HG02938 (cell line): ENCODE measurements at regions not wholly inside any gene's neighbourhood (a gene's known extent, or its start where the extent isn't known, plus 50 kb on each side); places are given as distances from the start of the nearest gene placed in this dataset.

Experiments
- ATAC-seq: cut with Tn5 transposase; IDR thresholded peaks from one replicate; pipeline ENCODE4 v1.9.1; 2021; ENCODE audit warnings: mild to moderate bottlenecking, moderate library complexity; ENCODE audit not compliant: unreplicated experiment

DNA sequence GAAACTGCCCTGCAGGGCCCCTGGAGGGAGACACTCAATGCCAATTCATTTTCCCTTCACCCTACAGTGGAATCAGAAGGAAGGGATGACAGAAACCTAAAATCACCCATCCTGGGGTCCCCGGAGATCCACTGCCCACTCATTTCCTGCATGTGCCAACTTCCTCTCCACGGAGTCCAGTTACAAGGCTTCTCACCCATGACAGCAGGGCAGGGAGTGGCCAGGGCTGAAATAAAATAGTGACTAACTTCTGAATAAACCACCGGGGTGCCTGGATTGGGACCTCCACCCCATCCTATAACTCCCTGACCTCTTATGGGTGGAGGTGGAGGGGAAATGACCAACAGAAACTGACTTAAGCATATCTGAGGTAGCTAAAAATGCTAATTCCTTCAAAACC, 362.3 kb downstream of the MAFB start:
- no peak for ATAC-seq

DNA sequence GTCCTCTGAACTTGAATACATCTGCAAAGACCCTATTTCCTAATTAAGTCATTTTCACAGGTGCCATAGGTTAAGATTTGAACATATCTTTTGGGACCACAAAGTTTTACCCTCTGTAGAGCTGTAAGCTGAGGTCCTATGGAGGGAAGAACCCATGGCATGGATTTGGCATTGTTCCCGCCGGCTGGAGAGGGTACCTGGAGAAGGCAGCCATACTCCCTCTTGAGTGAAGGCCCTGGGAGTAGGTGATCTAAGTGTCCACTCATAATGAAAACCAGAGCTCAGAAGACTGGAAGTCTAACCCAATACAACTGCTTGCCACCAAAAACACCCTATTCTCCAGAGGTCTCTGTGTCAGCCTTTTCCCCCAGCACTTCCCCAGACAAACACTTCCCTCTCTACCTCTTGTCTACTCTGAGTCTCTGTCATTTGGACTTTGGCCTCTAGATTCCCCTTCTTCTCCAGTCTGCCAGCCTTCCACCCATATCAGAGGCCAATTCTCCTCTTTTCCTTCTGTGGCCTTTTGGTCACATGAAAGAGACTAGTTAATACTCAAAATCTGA, 363.9 kb downstream of the MAFB start:
- ATAC-seq = no peak

DNA sequence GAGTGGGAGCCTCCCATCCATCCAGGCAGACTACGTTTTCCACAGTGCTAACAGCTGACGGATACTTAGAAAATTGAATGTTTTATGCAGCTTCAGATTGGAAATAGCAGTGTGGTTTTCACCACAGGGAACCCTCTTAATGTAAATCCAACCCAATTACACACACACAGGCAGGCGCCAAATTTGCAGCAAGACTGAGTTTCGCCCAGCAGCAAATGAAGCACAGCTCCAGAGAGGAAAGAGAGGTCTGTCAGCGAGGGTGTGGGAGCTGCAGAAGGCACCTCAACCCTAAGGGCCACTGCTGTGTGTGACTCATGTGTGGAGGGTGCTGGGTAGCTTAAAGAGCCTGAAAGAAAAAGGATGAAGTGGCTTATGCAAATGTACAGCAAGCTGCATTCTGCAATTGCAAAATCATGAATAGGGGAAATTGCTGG, 365.7 kb downstream of the MAFB start:
- no peak for ATAC-seq

DNA sequence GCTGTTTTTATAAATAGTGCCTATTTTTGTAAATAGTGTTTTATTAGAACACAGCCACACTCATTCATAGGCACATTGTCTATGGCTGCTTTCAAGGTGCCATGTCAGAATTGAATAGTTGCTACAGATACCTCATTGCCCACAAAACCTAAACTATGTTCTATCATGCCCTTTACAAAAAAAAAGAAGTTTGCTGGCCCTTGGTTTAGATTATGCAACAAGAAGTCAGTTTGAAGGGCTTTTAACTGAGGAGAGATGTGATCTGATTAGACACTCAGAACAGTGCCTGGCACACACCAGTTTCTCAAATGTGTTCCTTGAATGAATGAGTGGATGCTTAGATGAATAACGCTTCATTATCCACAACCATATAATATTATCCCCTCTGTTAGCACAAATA, 366.1 kb downstream of the MAFB start:
- no peak for ATAC-seq

DNA sequence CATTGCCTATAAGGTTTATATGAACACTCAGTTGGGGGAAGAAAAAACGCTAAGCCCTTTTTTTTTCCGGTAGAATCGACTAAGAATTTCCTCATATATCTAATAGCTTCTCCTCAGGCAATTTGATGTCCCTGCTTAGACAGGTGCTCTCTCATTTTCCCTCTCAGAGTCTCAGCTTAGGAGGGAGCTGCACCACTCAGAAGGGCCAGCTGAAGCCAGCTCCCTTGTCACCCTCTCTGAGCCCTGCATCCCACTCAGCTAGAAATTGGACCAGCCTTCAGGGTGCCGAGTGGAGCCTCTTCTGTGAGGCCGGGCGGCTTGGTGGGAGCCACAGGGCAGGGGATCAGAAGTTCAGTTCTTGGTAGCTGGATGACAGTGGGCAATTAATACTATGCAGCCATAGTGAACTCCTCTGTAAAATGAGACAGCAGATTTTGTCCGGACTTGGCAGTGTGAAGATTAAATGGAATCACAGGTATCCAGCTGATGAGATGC, 368.5 kb downstream of the MAFB start:
- no peak for ATAC-seq

DNA sequence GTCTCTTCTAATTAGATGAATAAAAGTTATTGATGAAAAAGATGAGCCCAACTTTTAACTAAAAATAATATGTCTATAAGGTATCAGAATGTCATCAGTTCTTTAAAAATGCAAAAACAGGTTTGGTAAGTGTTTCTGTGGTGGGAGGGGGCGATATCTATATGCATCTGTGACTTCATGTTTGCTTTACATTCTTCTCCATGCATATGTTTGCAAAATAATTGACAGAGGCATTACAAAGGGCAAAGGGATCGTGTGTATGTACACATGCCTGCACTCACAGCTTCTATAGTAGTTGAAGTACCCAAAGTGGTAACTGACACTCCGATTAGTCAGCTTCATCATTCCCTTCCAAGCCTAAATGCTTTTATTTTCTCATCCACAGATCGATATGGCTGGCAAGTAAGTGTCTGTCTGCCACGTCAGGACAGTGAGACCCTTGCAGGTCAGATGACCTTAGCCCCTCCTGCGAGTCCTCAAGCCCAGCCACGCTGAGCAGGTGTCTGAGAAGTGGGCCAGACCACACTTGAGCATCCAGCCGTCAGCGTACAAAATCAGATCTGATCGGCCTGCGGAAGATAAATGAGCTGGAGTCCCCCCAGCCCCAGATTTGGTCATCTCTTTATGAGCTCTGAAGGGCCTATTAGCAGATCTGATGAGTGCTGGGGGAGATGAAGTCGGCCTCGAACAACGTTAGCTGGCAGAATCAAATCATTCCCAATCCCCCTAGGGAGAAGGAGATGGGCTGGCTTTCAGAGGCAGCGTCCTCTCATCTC, 369.1 kb downstream of the MAFB start:
- no peak for ATAC-seq

DNA sequence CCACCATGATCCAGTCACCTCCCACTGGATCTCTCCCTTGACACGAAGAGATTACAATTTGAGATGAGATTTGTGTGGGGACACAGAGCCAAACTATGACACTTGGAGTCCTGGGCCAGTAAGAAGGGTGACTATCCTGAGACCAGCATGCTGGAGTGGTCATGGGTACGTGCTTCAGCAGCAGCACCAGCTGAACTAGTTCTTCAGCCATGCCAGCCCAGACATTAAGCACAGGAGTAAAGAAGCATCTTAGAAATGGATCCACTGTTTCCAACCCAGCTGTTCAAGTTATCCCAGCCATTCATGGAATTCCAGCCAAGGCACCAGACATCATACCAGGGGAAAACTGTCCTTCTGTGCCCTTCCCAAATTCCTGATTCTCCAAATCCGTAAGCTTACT, 370.0 kb downstream of the MAFB start:
- no peak for ATAC-seq

DNA sequence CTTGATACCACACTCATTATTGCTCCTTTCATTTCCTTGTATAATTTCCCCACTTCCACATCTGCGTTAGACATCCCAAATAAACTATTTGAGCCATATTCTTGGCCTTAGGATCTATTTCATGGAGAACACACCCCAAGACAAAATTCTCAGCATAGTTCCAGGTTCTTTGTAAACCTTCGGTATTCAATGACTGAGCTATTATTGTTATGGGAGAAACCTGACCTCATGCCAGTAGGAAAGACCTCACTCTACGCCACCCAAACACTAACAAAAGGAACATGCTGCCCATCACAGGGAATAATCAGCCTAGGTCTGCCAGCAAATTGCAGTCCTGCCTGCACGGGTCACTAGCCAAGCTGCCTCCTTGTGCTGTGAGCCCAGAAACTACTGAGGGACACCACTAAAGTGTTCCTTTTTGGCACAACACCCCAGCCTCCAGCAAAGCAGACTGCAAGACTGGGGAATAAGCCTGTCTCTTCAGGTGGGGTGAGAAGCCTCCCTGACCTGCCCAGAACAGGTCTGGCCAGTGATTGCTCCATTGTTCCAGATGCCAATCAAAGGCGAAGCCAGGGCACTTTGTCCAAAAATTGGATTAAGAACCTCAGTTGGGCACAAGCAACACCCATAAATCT, 371.8 kb downstream of the MAFB start:
- no peak for ATAC-seq

DNA sequence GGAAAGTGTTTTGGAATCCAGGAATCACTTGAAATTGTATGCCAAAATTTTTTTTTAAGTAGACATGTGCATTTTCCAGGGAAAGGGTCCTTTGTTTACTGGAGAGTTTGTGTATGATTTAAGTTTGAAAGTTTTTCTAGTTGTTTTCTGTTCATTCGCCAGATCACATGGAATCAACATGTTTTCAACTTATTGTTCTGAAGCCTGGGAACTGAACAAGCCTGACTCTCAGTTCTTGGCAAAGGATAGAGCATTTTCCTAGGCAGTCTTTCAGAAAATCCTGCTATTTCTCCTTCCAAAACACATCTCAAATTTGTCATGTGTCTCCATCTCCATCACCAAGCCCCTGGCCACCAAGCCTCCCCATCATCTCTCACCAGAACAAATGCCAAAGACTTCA, 374.8 kb downstream of the MAFB start:
- ATAC-seq = no peak

DNA sequence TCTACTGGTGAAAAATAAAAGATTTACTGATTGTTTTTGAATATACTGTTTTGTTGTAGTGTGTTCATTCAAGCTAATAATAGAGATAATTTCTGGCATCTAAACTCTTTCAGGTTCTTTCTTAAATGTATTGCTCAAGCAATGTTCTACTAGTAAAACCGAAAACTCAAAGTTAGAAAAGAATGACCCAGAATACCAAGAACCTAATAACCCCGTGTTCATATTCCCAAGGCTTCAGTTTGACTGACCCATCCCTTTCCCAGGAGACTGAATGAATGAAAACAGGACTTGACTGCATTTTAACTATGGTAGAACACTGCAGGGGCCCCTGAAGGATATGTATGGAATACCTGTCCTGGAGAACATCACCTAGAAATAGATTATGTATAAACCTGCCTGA, 375.3 kb downstream of the MAFB start:
- ATAC-seq = no peak

DNA sequence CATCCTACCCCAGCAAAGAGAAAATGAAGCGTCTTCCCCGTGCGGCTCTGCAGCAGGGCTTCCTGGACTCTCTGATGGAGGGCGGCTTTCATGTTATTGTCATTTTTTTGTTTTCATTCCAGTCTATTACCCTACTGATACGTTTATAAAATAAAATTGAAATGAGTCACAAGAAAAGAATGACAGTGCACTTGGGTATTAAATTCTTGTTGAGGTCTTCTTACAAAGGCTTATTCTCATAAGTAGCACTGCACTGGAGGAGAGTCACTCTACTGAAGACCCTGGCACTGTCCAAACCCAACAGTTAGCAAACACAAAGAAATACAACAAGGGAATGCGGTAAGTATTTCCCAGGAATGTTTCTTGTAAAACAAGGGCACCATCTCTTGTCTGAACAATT, 379.3 kb downstream of the MAFB start:
- no peak for ATAC-seq

DNA sequence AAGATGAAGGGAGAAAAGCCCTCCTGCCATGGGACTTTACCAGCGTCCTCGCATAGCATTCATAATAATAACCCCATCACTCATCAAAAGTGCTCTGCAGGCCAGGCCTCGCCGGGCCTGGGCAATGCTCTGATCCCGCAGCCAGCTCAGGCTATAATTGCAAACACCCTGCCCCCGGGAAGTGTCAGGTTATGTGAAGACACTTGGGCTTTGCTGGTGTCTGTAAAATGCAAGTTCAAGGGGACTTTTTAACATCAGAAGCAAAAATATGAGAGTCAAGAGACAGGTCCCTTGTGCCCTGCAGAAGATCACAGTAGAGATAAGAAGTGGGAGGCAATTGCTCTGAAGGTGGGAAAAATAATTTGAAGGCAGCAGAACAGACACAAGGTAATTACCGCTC, 381.0 kb downstream of the MAFB start:
- no peak for ATAC-seq

DNA sequence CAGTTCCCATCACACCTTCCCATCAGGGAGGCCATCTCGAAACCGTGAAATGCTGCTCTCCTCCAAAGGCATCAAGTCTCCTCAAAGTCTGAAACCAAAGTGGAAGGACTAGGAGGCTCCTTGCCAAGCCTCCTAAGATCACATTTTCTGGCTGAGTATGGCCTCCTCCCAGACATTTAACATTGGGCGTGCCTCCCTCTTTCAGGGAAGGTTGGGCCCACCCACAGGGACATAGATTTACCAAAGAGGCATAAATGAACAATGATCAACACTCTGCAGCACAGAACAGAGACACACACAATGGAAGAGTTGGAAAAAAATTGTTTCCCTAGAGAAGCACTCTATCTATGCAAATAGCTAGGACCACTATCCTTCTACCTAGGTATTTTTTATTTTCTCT, 381.8 kb downstream of the MAFB start:
- ATAC-seq = no peak

DNA sequence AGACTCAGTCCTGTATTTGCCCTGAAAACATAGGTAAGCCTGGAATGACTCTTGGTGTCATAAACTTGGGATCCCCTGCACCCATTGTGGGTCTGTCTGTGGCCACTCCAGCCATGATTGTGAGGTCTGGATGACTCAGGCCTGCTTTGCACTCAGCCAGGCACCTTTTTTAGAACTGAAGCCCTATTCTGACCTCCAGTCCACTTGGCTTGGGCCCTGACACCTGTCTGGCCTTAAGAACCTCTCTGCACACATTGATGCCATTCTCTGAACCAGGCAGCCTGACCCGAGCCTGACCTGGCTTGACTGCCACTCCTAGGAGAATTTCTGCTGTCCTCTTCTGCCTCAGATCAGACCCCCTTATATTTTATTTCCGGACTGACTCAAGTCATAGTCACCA, 383.7 kb downstream of the MAFB start:
- ATAC-seq = no peak

DNA sequence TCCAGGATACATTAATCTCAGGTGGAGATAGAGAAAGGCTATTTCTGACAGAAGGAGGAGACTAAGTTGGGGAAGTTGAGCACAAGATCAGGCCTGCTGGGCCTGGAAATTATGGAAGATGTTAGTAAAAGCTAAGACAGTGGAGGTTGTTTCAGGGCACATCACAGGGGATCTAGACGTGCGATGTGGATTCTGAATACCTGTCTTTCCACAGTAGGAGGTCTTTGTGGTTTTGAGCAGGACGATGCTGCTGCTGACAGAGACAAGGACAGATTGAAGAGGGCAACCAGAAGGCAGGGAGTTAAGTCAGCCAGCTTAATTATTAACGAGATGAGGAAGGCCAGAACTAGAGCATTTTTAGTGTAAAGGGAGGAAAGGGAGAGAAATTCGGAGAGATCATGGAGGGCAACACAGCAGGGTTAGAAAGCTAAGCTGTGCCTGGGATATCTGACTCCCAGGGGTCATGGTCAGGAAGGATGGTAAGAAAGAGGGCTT, 384.9 kb downstream of the MAFB start:
- ATAC-seq = no peak

DNA sequence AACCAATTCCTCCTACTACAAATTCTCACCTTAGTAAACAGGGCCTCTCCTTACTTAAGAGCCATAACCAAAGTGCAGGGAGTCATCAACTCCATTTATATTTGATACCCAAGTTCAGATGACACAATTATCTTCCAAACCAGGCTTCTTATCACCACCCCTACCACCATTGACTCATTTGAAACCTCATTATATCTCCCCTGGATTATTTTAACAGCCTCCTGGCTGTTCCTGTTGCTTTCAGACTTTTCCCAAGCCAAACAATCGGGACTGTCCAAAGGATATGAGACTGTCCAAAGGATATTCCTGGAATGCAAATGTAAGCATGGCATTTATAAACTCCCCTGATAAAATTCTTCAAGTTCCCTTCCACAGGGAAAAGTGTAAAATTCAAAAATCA, 394.3 kb downstream of the MAFB start:
- ATAC-seq = no peak

DNA sequence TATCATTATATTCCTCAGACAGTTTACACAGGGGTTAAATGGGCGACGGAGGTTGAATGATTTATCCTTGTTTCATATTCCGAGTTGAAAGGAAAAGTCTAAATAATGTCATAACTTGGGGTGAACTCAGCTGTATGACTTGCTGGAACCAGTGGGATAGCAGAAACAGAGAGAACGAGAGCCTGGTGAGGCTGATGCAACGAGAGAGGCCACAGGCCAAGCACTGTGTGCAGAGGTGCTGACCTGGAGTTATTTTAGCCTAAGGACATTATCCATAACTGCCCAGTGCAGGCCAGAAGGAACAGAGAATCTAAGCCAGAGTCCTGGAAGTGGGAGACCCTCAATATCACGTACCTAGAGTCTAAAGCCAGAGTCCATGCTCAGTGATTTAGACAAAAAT, 394.9 kb downstream of the MAFB start:
- ATAC-seq = no peak

DNA sequence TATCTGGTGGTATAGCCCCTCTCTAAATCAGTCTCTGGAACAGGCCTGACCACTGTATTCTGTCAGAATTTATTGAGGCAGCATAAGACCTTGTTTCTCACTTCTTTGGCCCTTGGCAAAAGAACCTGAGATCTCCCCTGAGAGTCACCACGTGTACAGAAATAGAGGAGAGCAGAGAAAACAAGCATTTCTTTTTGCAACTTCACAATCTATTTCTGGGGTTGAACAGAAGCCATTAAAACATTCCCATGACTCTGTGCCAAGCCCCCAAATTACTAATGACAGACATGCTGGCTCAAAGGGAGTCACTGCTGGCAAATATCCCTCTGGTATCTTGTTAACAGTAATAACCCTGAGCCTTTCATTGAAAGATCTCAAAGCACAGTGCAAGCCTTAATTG, 395.3 kb downstream of the MAFB start:
- no peak for ATAC-seq

DNA sequence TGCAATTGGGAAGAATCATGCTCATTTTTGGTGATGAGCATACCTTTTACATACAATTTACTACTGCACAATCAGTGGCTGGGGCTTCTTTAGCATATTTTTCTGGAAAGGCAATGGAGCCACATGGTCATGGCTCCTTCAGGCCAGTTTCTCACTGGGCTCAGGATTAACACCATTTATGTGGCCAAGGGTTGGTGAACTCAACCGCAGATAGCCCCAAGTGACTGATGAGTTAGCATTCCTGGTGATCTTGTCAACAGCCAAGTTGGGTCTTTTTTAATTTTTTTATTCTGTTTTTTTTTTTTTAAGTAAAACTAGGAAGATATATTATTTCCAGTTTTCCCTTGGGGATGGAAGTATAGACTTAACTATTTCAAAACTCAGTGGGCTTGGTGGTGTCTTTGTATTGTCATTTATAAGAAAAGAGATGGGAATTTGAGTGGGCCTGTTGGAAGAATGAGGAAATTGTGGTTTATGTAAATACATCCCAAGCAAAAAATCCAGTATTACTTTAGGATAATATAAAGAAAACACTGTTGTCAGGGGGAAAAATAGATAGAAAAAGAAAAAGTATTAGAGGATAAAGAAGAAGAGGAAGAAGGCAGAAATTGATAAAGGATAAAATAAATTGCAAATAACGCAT, 397.4 kb downstream of the MAFB start:
- no peak for ATAC-seq

DNA sequence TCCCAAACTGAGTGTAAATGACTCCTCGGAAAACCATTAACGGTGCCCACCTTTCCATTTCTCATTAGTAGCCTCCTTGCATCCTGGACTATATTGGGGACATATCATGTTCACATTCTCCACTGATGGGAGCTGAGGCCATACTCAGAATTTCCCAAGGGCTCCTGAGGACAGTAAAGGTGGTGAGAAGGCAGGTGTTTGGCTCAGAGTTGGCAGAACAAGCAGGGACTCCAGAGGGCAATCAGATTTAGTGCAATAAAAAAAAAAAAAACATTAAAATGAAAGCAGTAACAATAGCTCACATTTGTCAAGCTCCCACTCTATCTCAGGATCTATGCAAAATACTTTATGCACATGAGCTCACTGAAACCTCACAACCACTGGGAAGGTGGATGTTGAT, 401.4 kb downstream of the MAFB start:
- ATAC-seq = no peak

DNA sequence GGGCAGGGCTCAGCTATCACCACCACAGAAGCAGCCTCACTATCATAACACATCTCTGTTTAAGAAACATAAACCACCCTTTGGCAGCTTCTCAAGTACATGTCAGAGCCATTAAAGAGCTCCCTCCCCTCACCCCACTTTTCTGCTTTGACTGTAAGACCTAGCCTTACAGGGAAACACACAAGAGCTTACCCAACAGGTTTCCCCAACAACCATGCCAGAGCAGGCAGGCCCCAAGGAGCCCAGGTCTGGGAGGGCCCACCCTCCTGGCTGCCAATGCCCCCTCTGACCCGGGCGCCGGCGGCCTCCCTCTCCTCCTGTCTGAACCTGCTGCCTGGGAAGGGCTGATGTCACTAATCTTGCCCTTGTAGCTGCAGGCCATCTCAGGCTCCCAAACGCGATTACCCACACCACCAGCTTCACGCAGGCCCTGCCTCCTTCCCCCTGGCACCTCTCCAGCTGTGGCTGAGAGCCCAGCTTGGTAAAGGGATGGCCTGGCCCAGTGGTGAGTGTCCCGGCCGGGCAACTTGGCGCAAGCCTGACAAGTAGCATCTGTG, 402.0 kb downstream of the MAFB start:
- no peak for ATAC-seq
